HTR-8/SVneo (cell line): ENCODE measurements at regions not wholly inside any gene's neighbourhood (a gene's known extent, or its start where the extent isn't known, plus 50 kb on each side); places are given as distances from the start of the nearest gene placed in this dataset.

ENCODE experiments used
- DNase-seq: peaks from one replicate; pipeline ENCODE4 v3.0.0; 2011; ENCODE audit warnings: low spot score, mixed read lengths; ENCODE audit not compliant: insufficient read length
- FAIRE-seq: peaks from 2 replicates; lab custom pipeline; 2011; peaks lifted over from hg19 to GRCh38; lab: Jason Lieb, UNC

GRCh38 chr9:134487066-134487710 lies 154.4 kb upstream of the COL5A1 start:
- no peak for FAIRE-seq
- no peak for DNase-seq

GRCh38 chr9:134488331-134489280 lies 153.0 kb upstream of the COL5A1 start:
- FAIRE-seq (no peak), DNase-seq (no peak)

GRCh38 chr9:134489621-134490408 lies 151.8 kb upstream of the COL5A1 start:
- FAIRE-seq (no peak), DNase-seq (no peak)

- DNase-seq (no peak), FAIRE-seq (no peak)
Measured at GRCh38 chr9:134490446-134490845, 151.2 kb upstream of the COL5A1 start.

GRCh38 chr9:134491196-134491835 lies 150.3 kb upstream of the COL5A1 start:
- FAIRE-seq (no peak), DNase-seq (no peak)

GRCh38 chr9:134491856-134492255 lies 149.7 kb upstream of the COL5A1 start:
- no peak for DNase-seq
- no peak for FAIRE-seq

GRCh38 chr9:134492281-134492691 lies 149.3 kb upstream of the COL5A1 start:
- FAIRE-seq (no peak), DNase-seq (no peak)

GRCh38 chr9:134492721-134493460 lies 148.7 kb upstream of the COL5A1 start:
- no peak for FAIRE-seq
- DNase-seq = no peak

- FAIRE-seq = no peak
Measured at GRCh38 chr9:134493461-134494272, 147.9 kb upstream of the COL5A1 start.

GRCh38 chr9:134494273-134494815 lies 147.3 kb upstream of the COL5A1 start:
- FAIRE-seq = no peak
- no peak for DNase-seq

More at GRCh38 chr9:134493461-134494272, 147.9 kb upstream of the COL5A1 start:
- DNase-seq = no peak

- no peak for FAIRE-seq
- DNase-seq = no peak
Measured at GRCh38 chr9:134494905-134495304, 146.7 kb upstream of the COL5A1 start.

- FAIRE-seq (no peak), DNase-seq (no peak)
Measured at GRCh38 chr9:134495881-134496412, 145.7 kb upstream of the COL5A1 start.

GRCh38 chr9:134496413-134497282 lies 145.0 kb upstream of the COL5A1 start:
- no peak for DNase-seq
- FAIRE-seq = no peak

GRCh38 chr9:134497283-134497860 lies 144.2 kb upstream of the COL5A1 start:
- FAIRE-seq = no peak
- no peak for DNase-seq

- FAIRE-seq = no peak
- no peak for DNase-seq
Measured at GRCh38 chr9:134498814-134499166, 142.8 kb upstream of the COL5A1 start.

- FAIRE-seq (peak; percentile 46), DNase-seq (no peak)
Measured at GRCh38 chr9:134500931-134501760, 140.5 kb upstream of the COL5A1 start.
